Thyroid gland (tissue), 4 donors: ENCODE measurements at regions not wholly inside any gene's neighbourhood (a gene's known extent, or its start where the extent isn't known, plus 50 kb on each side); places are given as distances from the start of the nearest gene placed in this dataset.

Experiments
- POLR2A ChIP-seq, 2 donors: fragments of 450-650 bp; IDR thresholded peaks; one replicate each; pipeline ENCODE4 v1.6.1; 2017; ENCODE audit warnings: antibody characterized with exemption in 2 of 2, mild to moderate bottlenecking in 2 of 2, moderate library complexity in 1 of 2
- TF ChIP-seq, protein P1 (sequence below), 6 experiments: fragments of 200-600 bp in 3 of 6; fragments of 450-650 bp in 3 of 6; sonication (generic) in 3 of 6; IDR thresholded peaks; one replicate each; pipeline ENCODE4 v1.5.1; 2016 to 2019; ENCODE audit warnings: antibody characterized with exemption in 6 of 6, mild to moderate bottlenecking in 2 of 6, inconsistent platforms in 1 of 6, moderate library complexity in 1 of 6

DNA sequence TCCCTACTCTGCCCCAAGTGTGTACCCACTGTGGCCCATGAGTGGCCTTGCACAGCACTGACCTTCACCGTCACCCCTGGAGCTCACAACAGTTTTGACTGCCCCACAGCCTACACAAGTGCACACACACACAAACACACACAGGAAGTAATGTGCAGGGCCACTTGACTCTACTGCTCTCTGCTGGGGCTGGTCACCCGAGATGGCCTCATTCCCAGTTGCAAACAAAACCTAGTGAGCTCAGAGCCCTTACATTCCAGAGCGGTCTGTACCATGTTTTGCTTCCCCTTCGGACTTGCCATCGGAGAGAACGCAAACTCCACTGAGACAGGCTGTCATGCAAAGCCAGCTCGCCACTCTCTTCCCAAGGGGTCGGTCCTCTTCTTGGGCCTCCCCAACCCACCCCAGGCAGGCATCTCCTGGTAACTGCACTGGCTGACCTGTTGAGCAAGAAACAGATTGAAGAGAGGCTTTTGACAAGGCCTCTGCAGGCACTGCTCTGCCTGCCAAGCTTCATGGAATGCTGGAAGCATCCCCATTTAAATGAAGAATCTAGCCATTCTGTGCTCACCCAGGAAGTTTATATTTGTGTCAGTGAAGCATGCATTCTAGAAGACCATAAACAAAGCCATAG, 232.0 kb upstream of the IGF1R start:
- TF ChIP-seq, protein P1, sequence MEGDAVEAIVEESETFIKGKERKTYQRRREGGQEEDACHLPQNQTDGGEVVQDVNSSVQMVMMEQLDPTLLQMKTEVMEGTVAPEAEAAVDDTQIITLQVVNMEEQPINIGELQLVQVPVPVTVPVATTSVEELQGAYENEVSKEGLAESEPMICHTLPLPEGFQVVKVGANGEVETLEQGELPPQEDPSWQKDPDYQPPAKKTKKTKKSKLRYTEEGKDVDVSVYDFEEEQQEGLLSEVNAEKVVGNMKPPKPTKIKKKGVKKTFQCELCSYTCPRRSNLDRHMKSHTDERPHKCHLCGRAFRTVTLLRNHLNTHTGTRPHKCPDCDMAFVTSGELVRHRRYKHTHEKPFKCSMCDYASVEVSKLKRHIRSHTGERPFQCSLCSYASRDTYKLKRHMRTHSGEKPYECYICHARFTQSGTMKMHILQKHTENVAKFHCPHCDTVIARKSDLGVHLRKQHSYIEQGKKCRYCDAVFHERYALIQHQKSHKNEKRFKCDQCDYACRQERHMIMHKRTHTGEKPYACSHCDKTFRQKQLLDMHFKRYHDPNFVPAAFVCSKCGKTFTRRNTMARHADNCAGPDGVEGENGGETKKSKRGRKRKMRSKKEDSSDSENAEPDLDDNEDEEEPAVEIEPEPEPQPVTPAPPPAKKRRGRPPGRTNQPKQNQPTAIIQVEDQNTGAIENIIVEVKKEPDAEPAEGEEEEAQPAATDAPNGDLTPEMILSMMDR (IDR thresholded peaks at IDR 0.05) = no peak
- TF ChIP-seq POLR2A (IDR thresholded peaks at IDR 0.05) = no peak
